ENCODE measurements at regions not wholly inside any gene's neighbourhood (a gene's known extent, or its start where the extent isn't known, plus 50 kb on each side); places are given as distances from the start of the nearest gene placed in this dataset.

- Histone ChIP-seq H3K9ac (replicated peaks in 1 of 4; ENCODE audit: extremely low read depth in 1 of 4, low read depth in 3 of 4, low read length in 3 of 4) (no peak overlapping the region), H4K20me1 (replicated peaks in 1 of 2; ENCODE audit: control insufficient read depth in 1 of 2, insufficient read depth in 2 of 2, low read length in 2 of 2) (no peaks in the 10 kb centered on the region), H2AK5ac (ENCODE audit: low read depth, low read length) (no peak overlapping the region), H3K4me3 (ENCODE audit: extremely low read depth in 1 of 4, insufficient read depth in 2 of 4, low read depth in 3 of 4, low read length in 4 of 4) (no peak overlapping the region), H3K9me3 (ENCODE audit: insufficient read depth in 2 of 2, low read depth in 1 of 2, low read length in 1 of 2) (no peaks in the 10 kb centered on the region), H4K5ac (ENCODE audit: insufficient read length, low read depth, low read length) (no peak overlapping the region), H3K4me1 (replicated peaks in 1 of 4; ENCODE audit: control insufficient read depth in 3 of 4, insufficient read depth in 4 of 4, low read length in 3 of 4) (no peaks in the 10 kb centered on the region), H3K27ac (ENCODE audit: low read depth, low read length) (no peak overlapping the region), H4K91ac (replicated peaks; ENCODE audit: insufficient read length, low read length) (no peak overlapping the region), H2BK15ac (ENCODE audit: low read length) (no peak overlapping the region), H2BK120ac (replicated peaks; ENCODE audit: low read depth, low read length) (no peak overlapping the region), H3K27me3 (replicated peaks in 1 of 4; ENCODE audit: control insufficient read depth in 3 of 4, extremely low read depth in 1 of 4, insufficient read depth in 3 of 4, low read length in 3 of 4) (no peaks in the 10 kb centered on the region), H4K8ac (ENCODE audit: extremely low read depth, insufficient read depth, low read length) (no peak overlapping the region), H2BK20ac (ENCODE audit: low read length) (no peak overlapping the region), H3K36me3 (ENCODE audit: control insufficient read depth in 2 of 4, insufficient read depth in 4 of 4, low read length in 3 of 4) (no peaks in the 10 kb centered on the region), H3K4me2 (ENCODE audit: insufficient read depth in 1 of 2, low read depth in 2 of 2, low read length in 2 of 2) (no peak overlapping the region), H2BK12ac (ENCODE audit: low read depth, low read length) (no peak overlapping the region), H3K14ac (ENCODE audit: insufficient read length) (no peak overlapping the region), H3K79me2 (ENCODE audit: control insufficient read depth in 1 of 2, insufficient read depth in 2 of 2, low read length in 2 of 2) (no peaks in the 10 kb centered on the region), H3K56ac (replicated peaks; ENCODE audit: insufficient read length, low read depth, low read length) (no peak overlapping the region), H2BK5ac (ENCODE audit: low read depth, low read length) (no peak overlapping the region), H2AFZ (ENCODE audit: low read length) (no peak overlapping the region), H3K18ac (ENCODE audit: extremely low read depth, low read length) (no peak overlapping the region), H3K23me2 (ENCODE audit: low read depth, low read length) (no peaks in the 10 kb centered on the region), H3K23ac (ENCODE audit: insufficient read length) (no peak overlapping the region), H3K79me1 (ENCODE audit: low read depth, low read length) (no peaks in the 10 kb centered on the region), H3K4ac (replicated peaks; ENCODE audit: insufficient read length, low read depth, low read length) (no peak overlapping the region)
- 97% methylated on average over 3 of the region's 3 CpGs; no CpG with 5 or more reads in 1 of the 2 experiments for WGBS, 2 experiments (ENCODE audit: extremely low coverage in 1 of 2, insufficient coverage in 1 of 2, insufficient read length in 1 of 2, insufficient replicate concordance in 2 of 2, low coverage in 1 of 2, low lambda C conversion rate in 2 of 2, missing lambda C conversion rate in 1 of 2)
- DNase-seq (ENCODE audit: low read depth in 1 of 2, low spot score in 2 of 2) (no peak), FAIRE-seq (no peak)
- ChIA-PET CTCF (ENCODE audit: partially characterized antibody) (interaction anchor here (1.4 kb wide), 1 partner anchor 155 kb away, joined by 4 read pairs; no protein-coding TSS in a partner anchor), POLR2A (ENCODE audit: partially characterized antibody) (no interaction called here)
- TF ChIP-seq E2F6 (IDR thresholded peaks at IDR 0.05), result no peak
- TF ChIP-seq POU5F1 (IDR thresholded peaks at IDR 0.05; ENCODE audit: low read depth, low read length), result no peak
- no peak for TF ChIP-seq RAD21 (IDR thresholded peaks at IDR 0.05 in 1 of 2, conservative IDR thresholded peaks at IDR 0.05 in 1 of 2; ENCODE audit: low read depth in 2 of 2, low read length in 2 of 2)
- no peak for TF ChIP-seq TAF7 (optimal IDR thresholded peaks at IDR 0.05; ENCODE audit: borderline replicate concordance, low read depth, low read length)
Measured at GRCh38 chr1:222935239-222935900, 120.5 kb downstream of the DISP1 start.
